Calu3 (cell line): ENCODE measurements at regions not wholly inside any gene's neighbourhood (a gene's known extent, or its start where the extent isn't known, plus 50 kb on each side); places are given as distances from the start of the nearest gene placed in this dataset.

Experiments
- BruUV-seq: library from RNA; stranded (reverse); fragments of 400-500 nt; replicated peaks from 2 replicates; lab custom pipeline; 2021; lab: Mats Ljungman, UMichigan
- CTCF ChIA-PET: fragments of 300-600 bp; sonication (Branson Sonifier 250); formaldehyde crosslinking; loops from one replicate; lab custom pipeline; 2022; ENCODE audit warnings: antibody characterized with exemption; lab: Charles Lee
- DNase-seq: peaks from one replicate; pipeline ENCODE4 v3.0.0; 2022
- H3K27ac Mint-ChIP-seq: one replicate; pipeline ENCODE4 v1.8.0; 2022; ENCODE audit warnings: mixed read lengths; ENCODE audit not compliant: unreplicated experiment
- H3K27me3 Mint-ChIP-seq: one replicate; pipeline ENCODE4 v1.8.0; 2022; ENCODE audit warnings: mixed read lengths; ENCODE audit not compliant: unreplicated experiment
- H3K36me3 Mint-ChIP-seq: one replicate; pipeline ENCODE4 v1.8.0; 2022; ENCODE audit warnings: mild to moderate bottlenecking, moderate library complexity, mixed read lengths; ENCODE audit not compliant: insufficient read depth, unreplicated experiment
- H3K4me1 Mint-ChIP-seq: one replicate; pipeline ENCODE4 v1.8.0; 2022; ENCODE audit warnings: mild to moderate bottlenecking, low read depth, mixed read lengths; ENCODE audit not compliant: unreplicated experiment
- H3K4me3 Mint-ChIP-seq: one replicate; pipeline ENCODE4 v1.8.0; 2022; ENCODE audit warnings: mild to moderate bottlenecking, low read depth, moderate library complexity, mixed read lengths; ENCODE audit not compliant: unreplicated experiment
- H3K9me3 Mint-ChIP-seq: one replicate; pipeline ENCODE4 v1.8.0; 2022; ENCODE audit warnings: low read depth, mixed read lengths; ENCODE audit not compliant: unreplicated experiment
- intact Hi-C: fragments of 100-400 bp; cut with micrococcal nuclease; formaldehyde crosslinking; loops from one replicate; pipeline ENCODE4 v1.10.0; 2022; ENCODE audit not compliant: unreplicated experiment
- TF ChIP-seq, protein P1 (sequence below): fragments of 200-600 bp; IDR thresholded peaks from one replicate; pipeline ENCODE4 v1.8.0; 2022; ENCODE audit warnings: antibody characterized with exemption; ENCODE audit not compliant: unreplicated experiment

DNA sequence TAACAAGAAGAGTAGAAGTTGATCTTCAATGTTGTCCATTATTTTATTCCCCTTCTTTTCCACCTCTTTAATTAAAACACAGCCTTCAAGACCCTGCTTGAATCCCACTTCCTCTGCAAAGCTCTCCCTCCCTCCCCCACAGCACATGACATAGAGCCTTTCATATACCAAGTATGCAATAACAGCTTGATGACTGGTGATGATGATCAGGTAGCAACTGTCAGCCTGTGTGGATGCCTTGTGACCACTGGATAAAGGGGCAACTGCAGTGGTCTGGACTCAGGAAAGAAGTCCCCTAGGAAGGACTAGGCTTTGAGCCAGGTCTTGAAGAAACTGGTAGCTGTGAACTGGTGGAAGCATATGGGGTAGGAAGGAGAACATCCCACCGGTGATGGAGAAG, 53.8 kb upstream of the PRDX6 start:
- no peak for DNase-seq
- Mint-ChIP-seq H3K4me1 (peaks cover 54% of the 10 kb centered on the region), H3K4me3 (no peak overlapping the region), H3K9me3 (no peaks in the 10 kb centered on the region), H3K27me3 (no peaks in the 10 kb centered on the region), H3K27ac (no peak overlapping the region), H3K36me3 (no peaks in the 10 kb centered on the region)
- no TSS peak for BruUV-seq
- intact Hi-C loops = loop anchor here (5.0 kb wide), 3 partner anchors 794 to 1319 kb away; no protein-coding TSS in a partner anchor
- CTCF ChIA-PET = interaction anchor here (1.1 kb wide), 1 partner anchor 170 kb away, joined by 4 read pairs; no protein-coding TSS in a partner anchor
- TF ChIP-seq, protein P1, sequence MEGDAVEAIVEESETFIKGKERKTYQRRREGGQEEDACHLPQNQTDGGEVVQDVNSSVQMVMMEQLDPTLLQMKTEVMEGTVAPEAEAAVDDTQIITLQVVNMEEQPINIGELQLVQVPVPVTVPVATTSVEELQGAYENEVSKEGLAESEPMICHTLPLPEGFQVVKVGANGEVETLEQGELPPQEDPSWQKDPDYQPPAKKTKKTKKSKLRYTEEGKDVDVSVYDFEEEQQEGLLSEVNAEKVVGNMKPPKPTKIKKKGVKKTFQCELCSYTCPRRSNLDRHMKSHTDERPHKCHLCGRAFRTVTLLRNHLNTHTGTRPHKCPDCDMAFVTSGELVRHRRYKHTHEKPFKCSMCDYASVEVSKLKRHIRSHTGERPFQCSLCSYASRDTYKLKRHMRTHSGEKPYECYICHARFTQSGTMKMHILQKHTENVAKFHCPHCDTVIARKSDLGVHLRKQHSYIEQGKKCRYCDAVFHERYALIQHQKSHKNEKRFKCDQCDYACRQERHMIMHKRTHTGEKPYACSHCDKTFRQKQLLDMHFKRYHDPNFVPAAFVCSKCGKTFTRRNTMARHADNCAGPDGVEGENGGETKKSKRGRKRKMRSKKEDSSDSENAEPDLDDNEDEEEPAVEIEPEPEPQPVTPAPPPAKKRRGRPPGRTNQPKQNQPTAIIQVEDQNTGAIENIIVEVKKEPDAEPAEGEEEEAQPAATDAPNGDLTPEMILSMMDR = no peak

DNA sequence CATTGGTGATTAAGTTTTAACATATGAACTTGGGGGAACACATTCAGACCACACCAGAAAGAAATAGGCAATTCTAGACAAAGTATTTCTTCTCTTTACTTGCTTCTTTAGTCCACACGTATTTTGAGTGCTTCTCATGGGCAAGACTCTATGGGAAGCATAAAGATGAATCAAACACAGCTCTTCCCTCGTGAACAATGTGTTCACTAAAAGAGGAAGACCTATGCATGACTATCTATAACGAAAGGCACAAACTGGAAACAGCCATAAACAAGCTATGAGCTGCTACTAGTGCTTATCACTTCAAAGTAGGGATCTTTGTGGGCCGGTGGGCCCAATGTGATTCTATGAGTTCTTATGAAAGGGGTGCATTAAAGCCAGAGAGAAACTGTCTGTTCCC, 53.0 kb upstream of the PRDX6 start:
- CTCF ChIA-PET = interaction anchor here (1.7 kb wide), 1 partner anchor 400 kb away, joined by 9 read pairs; the partner anchor contains the start of genes CENPL and DARS2
- H3K27me3 Mint-ChIP-seq = no peaks in the 10 kb centered on the region
- intact Hi-C loops = loop anchor here (5.0 kb wide), 3 partner anchors 793 to 1318 kb away; no protein-coding TSS in a partner anchor
- TF ChIP-seq, protein P1 = no peak
- no peaks in the 10 kb centered on the region for H3K9me3 Mint-ChIP-seq
- H3K4me1 Mint-ChIP-seq = peaks cover 62% of the 10 kb centered on the region
- H3K4me3 Mint-ChIP-seq = no peak overlapping the region
- peak overlapping the region; percentile 66 for H3K27ac Mint-ChIP-seq
- no TSS peak for BruUV-seq
- no peak for DNase-seq
- no peaks in the 10 kb centered on the region for H3K36me3 Mint-ChIP-seq

DNA sequence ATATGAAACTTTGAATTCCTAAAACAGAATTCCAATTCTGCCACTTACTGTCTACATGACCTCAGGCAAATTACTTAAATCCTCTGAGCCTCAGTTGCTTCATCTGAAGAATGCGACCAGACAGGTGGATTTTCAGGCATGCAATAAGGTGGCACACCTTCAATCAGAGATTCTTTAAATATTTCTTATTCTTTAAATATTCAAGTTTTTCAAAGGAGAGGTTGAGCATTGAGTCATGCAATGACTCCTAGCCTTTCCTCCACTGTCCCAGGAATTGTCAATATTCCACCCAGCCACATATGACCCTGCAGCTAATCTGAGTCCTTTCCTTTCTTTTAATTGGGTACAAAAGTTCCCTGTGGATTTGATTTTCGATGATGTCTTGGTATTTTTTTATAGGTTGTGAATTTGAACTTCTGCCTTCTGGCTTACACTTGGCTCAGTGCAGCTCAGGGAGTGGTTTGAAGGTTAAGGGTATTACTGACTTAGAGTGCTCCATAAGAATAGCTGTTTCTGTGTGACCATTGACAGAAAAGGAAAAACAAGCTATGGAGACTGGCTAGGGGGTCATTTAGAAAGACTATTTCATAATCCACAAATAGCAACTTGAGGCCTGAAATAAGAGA, 52.2 kb upstream of the PRDX6 start:
- TF ChIP-seq, protein P1 = no peak
- intact Hi-C loops = loop anchor here (5.0 kb wide), 3 partner anchors 792 to 1317 kb away; no protein-coding TSS in a partner anchor
- no TSS peak for BruUV-seq
- Mint-ChIP-seq H3K9me3 (no peaks in the 10 kb centered on the region), H3K4me3 (no peak overlapping the region), H3K27me3 (no peaks in the 10 kb centered on the region), H3K36me3 (no peaks in the 10 kb centered on the region), H3K27ac (peak overlapping the region; percentile 66), H3K4me1 (peaks cover 68% of the 10 kb centered on the region)
- CTCF ChIA-PET = interaction anchor here (1.7 kb wide), 1 partner anchor 400 kb away, joined by 9 read pairs; the partner anchor contains the start of genes CENPL and DARS2
- peak; percentile 23 for DNase-seq

GRCh38 chr1:173426057-173426456, 51.1 kb upstream of the PRDX6 start:
- TF ChIP-seq, protein P1 = no peak
- H3K4me1 Mint-ChIP-seq = peaks cover 71% of the 10 kb centered on the region
- no peak for DNase-seq
- H3K9me3 Mint-ChIP-seq = no peaks in the 10 kb centered on the region
- no TSS peak for BruUV-seq
- intact Hi-C loops = no loop called here
- no peaks in the 10 kb centered on the region for H3K27me3 Mint-ChIP-seq
- no peak overlapping the region for H3K27ac Mint-ChIP-seq
- CTCF ChIA-PET = no interaction called here
- H3K4me3 Mint-ChIP-seq = no peak overlapping the region
- no peaks in the 10 kb centered on the region for H3K36me3 Mint-ChIP-seq
